Daoy (cell line): ENCODE measurements at regions not wholly inside any gene's neighbourhood (a gene's known extent, or its start where the extent isn't known, plus 50 kb on each side); places are given as distances from the start of the nearest gene placed in this dataset.

Experiments used
- DNase-seq: peaks from one replicate; pipeline ENCODE4 v3.0.0-alpha.2; 2015; ENCODE audit warnings: low read depth

DNA sequence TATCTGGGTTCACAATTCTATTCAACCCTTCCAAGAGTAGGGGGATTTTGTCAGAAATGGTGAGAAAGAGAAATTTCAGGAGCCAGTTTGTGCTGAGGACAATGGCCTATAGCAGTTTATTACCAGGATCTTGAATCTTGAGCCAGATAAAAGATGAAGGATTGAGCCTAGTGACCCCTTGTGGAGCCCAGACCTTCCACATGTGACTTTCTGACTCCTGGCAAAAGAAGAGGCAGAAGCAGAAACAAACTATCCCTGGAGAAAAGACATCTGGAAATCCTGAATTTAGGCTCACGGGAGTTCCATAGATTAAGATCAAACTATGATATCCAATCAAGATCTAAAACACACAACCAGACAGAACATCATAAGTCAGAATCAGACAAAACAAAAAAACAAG is 60.9 kb upstream of the CHRM2 start:
- DNase-seq: no peak

- DNase-seq: no peak
Measured at GRCh38 chr7:136803028-136803427, 65.4 kb upstream of the CHRM2 start.

DNA sequence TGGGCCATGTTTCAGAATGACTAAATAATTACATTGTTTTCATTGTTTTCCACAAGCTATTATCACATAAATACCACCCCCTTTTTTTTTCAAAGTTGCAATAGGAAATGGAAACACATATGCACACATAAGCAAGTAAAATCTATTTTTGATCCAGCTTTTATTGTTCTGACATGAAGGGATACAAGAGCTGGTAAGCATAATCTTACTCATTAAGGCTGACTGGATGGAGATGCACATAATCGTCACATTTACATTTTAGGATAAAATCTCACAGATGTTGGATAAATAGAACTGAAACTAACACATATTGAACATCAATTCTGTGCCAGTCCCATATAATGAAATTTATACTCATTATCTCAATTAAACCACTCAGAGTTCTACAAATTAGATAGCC is 84.5 kb upstream of the CHRM2 start:
- DNase-seq: no peak

GRCh38 chr7:136741941-136742340 is 126.5 kb upstream of the CHRM2 start:
- peak; percentile 1 for DNase-seq

- no peak for DNase-seq
Measured at GRCh38 chr7:136728945-136729344, 139.5 kb upstream of the CHRM2 start.

- no peak for DNase-seq
Measured at GRCh38 chr7:136726460-136726859, 142.0 kb upstream of the CHRM2 start.

DNA sequence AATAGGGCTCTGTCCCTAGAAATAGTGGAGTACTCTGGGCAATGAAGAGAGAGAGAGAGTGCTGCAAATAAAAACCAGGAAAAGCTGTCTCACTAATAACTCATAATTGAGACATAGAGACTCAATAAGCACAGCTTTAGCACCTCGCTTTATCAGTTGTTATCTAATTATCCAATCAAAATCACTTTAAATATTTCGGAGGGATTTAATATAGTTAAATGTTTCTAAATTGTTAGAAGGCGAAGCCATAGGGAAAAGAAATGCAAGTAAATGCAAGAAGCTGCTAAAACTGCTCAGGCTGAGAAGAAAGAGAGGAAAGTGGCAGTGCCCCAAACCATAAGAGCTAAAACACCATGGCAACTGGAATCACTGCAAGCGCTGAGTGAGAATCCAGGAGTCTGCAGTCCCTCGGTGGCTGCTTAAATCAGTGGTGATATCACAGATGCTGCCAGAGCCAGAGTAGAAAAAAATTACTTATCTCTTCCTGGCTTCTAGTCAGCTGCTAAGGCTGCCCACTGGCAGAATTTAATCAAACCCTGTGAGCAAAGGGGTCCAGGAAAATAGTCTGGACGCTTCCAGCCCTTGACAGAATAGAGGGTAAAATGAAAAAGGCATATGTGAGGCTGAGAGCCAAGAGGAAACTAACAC is 150.4 kb upstream of the CHRM2 start:
- DNase-seq: no peak

DNA sequence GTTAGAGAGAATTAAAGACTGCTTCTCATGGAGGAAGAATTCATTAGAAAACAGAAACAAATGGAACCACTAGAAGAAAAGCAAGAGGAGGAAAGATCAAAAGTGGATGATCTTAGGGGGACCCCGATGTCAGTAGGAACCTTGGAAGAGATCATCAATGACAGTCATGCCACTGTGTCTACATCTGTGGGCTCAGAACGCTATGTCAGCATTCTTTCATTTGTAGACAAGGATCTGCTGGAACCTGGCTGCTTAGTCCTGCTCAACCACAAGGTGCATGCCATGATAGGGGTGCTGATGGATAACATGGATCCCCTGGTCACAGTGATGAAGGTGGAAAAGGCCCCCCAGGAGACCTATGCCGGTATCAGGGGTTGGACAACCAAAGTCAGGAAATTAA is 154.4 kb upstream of the CHRM2 start:
- DNase-seq: no peak

- DNase-seq: no peak
Measured at GRCh38 chr7:136710751-136711150, 157.7 kb upstream of the CHRM2 start.

DNA sequence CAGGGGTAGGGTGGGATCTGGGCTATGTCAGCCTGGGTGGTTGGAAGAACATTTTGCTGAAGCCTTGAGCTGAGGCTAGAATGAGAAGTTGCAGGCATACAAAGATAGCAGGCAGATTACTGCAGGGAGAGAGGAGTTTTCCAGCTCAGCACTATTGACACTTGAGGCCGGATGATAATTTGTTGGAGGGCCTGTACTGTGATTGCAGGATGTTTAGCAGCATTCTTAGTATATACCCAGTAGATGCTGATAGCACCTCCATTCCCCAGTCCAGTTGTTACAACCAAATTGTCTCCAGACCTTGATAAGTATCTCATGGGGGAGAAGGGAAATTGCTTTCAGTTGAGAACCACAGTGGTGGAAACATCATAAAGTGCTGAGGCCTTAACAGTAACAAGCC is 158.6 kb upstream of the CHRM2 start:
- no peak for DNase-seq

- DNase-seq: no peak
Measured at GRCh38 chr7:136702913-136703312, 165.5 kb upstream of the CHRM2 start.

- DNase-seq: no peak
Measured at GRCh38 chr7:136698977-136699376, 169.5 kb upstream of the CHRM2 start.

- no peak for DNase-seq
Measured at GRCh38 chr7:136698231-136698630, 170.2 kb upstream of the CHRM2 start.

- no peak for DNase-seq
Measured at GRCh38 chr7:136697271-136697670, 171.2 kb upstream of the CHRM2 start.

DNA sequence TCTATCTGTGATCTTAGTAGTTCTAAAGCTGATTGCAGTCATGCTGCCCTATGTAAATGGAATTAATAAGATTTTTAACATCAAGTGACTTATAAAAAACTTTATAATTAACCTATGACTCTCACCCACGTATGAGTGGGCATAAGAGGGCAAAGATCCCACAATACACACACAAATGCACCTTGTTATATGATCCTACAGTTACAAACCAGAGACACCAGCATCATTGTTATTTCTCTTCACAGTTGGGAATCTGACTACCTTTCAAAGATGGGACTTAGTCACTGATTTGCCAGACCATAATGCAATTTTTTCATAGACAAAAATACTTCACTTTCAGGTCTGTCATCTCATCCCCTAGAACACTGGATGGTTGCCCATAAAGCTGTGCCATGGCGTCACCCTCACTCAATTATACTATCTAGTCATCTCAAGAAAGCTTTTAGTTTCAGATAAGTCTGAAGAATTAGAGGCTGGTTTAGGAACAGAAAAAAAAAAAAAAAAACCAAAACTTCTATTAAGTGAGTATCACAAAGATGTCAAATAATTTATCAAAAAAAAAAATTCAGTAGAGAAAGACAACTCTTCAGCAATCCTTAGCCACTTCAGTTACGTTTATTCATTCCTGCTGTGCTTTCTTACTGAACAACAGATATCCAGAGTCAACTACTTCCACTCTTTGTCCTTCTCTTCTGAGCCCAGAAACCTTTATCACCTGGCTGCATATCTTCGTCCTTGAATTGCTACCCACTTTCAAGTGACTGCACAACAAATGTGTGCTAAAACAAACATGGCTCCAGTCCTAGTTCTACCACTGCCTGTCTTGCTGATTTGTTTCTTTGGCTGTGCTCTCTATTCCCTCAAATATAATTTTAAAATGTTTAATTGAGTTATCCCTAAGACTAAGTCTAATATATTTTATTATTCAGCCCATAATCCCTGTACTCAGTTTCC is 175.0 kb upstream of the CHRM2 start:
- no peak for DNase-seq

DNA sequence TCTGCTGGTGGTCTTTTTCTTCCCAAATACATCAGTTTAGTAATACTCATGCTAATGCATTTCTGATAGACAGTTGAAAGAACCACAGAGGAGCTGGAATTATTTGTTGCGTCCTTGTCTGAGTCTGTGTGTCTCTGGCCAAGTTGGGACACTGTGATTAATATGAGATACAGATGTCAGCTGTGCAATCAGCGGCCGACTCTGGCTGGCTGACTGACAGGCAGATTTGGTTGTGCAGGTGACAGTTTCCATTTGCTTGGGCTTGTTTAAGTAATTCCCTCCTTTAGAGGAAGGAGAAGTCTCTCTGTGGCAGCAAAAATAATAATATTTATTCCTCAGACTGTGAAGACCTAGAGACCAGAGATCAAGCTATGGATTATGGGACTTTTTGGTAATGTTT is 176.2 kb upstream of the CHRM2 start:
- DNase-seq: no peak

GRCh38 chr7:136688601-136689000 is 179.9 kb upstream of the CHRM2 start:
- DNase-seq: no peak

DNA sequence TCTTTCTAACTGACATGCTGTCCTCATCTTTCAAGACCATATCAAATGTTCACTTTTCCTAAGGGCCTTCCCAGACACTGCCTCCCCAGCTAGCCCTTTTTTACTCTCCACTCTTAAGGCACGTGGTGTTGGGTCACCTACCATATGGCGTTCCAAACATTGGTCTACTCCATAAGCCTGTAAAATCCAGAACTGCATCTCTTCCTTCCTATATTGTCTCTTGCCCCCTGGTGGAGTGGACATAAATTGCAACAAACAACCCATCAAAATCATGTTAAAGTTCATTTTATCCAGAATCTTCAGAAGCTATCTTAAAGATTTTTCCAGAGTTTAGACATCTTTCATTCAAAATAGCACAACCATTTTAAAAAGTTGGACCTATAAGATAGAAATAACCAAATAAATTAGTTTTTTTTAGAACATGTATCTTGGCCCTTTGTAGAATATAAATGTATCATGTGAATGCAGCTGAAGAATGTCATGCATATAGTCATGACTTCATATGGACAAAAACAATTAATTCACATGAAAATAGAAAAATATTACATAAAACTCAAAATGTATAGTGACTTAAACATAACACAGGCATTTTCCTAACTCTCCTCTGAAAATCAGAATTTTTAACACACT is 180.6 kb upstream of the CHRM2 start:
- no peak for DNase-seq

GRCh38 chr7:136685501-136686173 is 182.8 kb upstream of the CHRM2 start:
- no peak for DNase-seq

GRCh38 chr7:136677471-136678365 is 190.7 kb upstream of the CHRM2 start:
- peak; percentile 1 for DNase-seq

DNA sequence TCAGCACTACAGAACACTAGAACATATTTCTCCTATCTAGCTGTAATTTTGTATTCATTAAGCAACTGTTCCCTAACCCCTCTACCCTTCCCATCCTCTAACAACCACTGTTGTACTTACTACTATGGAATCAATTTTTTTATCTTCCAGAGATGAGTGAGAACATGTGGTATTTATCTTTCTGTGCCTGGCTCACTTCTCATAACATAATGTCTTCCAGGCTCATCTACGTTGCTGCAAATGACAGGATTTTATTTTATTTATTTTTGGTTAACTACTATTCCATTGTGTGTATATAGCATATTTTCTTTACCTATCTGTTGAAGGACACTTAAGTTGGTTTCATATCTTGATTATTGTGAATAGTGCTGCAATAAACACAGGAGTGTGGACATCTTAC is 200.9 kb upstream of the CHRM2 start:
- no peak for DNase-seq
